Cardiac fibroblast (primary cell): ENCODE measurements at regions not wholly inside any gene's neighbourhood (a gene's known extent, or its start where the extent isn't known, plus 50 kb on each side); places are given as distances from the start of the nearest gene placed in this dataset.
"Not testable (repeated sequence)": the region's sequence is repeated elsewhere in the genome, so short reads cannot be mapped to it uniquely, and the experiment has no call there.

ENCODE experiments used
- DNase-seq, 2 donors: peaks; one replicate each; pipeline versions ENCODE4 v3.0.0 to v3.0.0-alpha.2; 2010; ENCODE audit warnings: low read depth in 2 of 2
- H3K4me3 ChIP-seq, 2 donors: replicated peaks in 1 of 2; 1 replicate in 1 of 2; 2 replicates in 1 of 2; pipeline ENCODE4 v1.5.1; 2011; ENCODE audit warnings: low read depth in 2 of 2, low read length in 2 of 2, mild to moderate bottlenecking in 2 of 2, moderate library complexity in 1 of 2
- CTCF ChIP-seq: IDR thresholded peaks from one replicate; pipeline ENCODE4 v1.5.1; 2011; ENCODE audit warnings: low read depth, mild to moderate bottlenecking, low read length, inconsistent platforms

GRCh38 chr7:32779167-32779566, 112.4 kb downstream of the KBTBD2 start:
- H3K4me3 ChIP-seq, result no peak overlapping the region
- DNase-seq, result no peak
- TF ChIP-seq CTCF, result no peak

- DNase-seq, result peak in 1 of 2 donors; percentile 36
- H3K4me3 ChIP-seq, result not testable (repeated sequence)
Observed at GRCh38 chr7:32777041-32777666, 114.4 kb downstream of the KBTBD2 start.

GRCh38 chr7:32776318-32776717, 115.2 kb downstream of the KBTBD2 start:
- H3K4me3 ChIP-seq, DNase-seq: not testable (repeated sequence)

GRCh38 chr7:32775809-32776208, 115.8 kb downstream of the KBTBD2 start:
- DNase-seq, H3K4me3 ChIP-seq: not testable (repeated sequence)

- H3K4me3 ChIP-seq, result no peak overlapping the region
- DNase-seq, result no peak
- TF ChIP-seq CTCF, result no peak
Observed at GRCh38 chr7:32774541-32774951, 117.0 kb downstream of the KBTBD2 start.

GRCh38 chr7:32768866-32769510, 122.6 kb downstream of the KBTBD2 start:
- H3K4me3 ChIP-seq, DNase-seq: not testable (repeated sequence)

- not testable (repeated sequence) for DNase-seq
Observed at GRCh38 chr7:32768338-32768737, 123.2 kb downstream of the KBTBD2 start.

GRCh38 chr7:32765649-32766251, 125.8 kb downstream of the KBTBD2 start:
- peak; percentile 32 to 48 for DNase-seq
- not testable (repeated sequence) for H3K4me3 ChIP-seq
- TF ChIP-seq CTCF, result peak; percentile 15

More at GRCh38 chr7:32768338-32768737, 123.2 kb downstream of the KBTBD2 start:
- H3K4me3 ChIP-seq, result not testable (repeated sequence)

- no peak overlapping the region for H3K4me3 ChIP-seq
- no peak for DNase-seq
- no peak for TF ChIP-seq CTCF
Observed at GRCh38 chr7:32765185-32765584, 126.4 kb downstream of the KBTBD2 start.
